ENCODE measurements at regions not wholly inside any gene's neighbourhood (a gene's known extent, or its start where the extent isn't known, plus 50 kb on each side); places are given as distances from the start of the nearest gene placed in this dataset.
"Not testable (repeated sequence)": the region's sequence is repeated elsewhere in the genome, so short reads cannot be mapped to it uniquely, and the experiment has no call there.

DNA sequence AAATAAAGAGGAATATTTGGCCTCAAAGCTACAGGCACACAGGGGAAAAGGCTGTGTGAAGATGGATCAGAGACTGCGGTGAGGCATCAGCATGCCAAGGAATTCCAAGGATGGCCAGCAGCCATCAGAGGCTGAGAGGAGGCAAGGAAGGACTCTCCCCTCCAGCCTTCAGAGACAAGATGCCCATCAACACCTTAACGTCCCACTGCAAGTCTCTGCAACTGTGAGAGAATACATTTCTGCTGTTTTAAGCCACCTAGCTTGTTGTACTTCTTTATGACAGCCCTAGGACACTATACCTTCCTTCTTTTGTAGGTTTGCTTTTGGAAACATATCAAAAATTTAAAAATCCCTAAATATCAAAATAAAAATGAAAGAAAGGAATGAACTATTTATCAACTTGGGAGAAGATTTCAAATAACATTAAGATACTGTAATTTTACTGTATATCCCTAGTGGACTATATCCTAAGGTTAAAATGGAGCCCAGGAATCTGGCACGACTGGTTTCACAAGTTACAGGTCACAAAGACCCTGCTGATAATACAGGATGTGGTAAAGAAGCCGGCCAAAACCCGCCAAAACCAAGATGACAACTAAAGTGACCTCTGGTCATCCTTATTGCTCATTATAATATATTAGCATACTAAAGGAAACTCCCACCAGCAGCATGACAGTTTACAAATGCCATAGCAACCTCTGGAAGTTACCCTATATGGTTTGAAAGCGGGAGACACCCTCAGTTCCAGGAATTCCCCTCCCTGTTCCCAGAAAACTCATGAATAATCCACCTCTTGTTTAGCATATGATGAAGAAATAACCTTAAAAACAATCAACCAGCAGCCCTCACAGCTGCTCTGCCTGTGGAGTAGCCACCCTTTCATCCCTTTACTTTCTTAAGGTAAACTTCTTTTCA, 185.2 kb downstream of the AVL9 start:
- DNase-seq = no peak

DNA sequence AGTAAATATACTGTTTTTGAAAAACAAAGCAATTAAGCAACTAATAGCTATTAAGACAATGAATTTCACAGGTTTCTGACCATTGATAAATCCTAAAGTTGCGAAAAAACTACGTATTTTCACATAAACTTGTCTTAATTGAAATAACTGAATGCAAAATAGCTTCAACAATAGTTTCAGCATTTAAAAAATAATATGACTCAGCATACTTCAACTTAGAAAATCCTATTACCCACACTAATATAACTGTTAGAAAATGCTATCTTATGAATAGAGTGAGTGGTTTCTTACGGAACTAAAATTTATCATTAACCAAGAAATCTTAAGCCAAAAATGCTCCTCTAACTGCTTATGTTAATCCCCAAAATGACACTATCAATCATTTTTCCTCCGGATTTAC, 183.9 kb downstream of the AVL9 start:
- no peak for DNase-seq

DNA sequence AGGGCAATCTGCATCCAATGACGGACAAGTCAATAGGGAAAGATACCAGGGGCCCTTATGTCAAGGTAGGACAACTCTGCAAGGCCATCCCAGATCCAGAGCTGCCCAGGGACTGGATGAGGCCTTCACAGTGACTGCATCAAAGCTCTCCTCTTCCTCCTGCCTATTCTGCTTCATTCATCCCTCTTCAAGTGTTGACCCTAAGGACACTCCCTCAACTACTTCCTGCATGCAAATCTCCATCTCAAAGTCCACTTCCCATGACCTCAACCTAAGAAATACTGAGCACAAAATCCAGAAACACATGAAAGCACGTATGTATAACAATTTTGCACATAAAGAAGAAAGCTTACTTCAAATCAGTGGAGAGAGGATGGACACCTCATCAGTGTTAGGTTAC, 182.3 kb downstream of the AVL9 start:
- DNase-seq = no peak

DNA sequence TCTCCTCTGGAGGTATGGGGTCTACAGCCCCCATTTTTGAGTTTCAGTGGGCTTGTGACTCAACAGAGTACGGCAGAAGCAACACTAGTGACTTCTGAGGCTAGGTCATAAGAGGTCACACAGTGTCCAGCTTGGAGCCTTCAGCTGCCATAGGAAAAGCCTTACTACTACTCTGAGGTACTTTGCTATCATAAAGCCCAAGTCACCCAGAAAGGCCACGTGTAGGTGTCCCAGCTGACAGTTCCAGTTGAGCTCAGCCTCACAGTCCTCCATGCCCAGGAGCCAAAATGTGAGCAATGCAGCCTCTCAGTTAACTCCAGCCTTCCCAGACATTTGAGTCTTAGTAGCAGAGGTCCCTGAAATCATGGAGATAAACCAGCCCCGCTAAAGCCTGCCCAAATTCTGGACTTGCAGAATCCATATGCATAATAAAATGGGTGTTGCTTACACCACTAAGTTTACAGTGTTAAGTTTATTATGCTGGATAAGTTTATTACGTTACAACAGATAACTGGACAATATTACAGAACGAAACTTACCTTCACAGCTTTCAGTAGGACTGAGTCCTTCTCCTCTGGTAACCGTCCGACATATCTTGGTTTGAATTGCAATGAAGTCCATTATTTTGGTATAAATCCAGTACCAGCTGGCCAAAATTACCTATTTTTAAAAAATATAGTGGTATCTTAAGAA, 181.1 kb downstream of the AVL9 start:
- DNase-seq = no peak

DNA sequence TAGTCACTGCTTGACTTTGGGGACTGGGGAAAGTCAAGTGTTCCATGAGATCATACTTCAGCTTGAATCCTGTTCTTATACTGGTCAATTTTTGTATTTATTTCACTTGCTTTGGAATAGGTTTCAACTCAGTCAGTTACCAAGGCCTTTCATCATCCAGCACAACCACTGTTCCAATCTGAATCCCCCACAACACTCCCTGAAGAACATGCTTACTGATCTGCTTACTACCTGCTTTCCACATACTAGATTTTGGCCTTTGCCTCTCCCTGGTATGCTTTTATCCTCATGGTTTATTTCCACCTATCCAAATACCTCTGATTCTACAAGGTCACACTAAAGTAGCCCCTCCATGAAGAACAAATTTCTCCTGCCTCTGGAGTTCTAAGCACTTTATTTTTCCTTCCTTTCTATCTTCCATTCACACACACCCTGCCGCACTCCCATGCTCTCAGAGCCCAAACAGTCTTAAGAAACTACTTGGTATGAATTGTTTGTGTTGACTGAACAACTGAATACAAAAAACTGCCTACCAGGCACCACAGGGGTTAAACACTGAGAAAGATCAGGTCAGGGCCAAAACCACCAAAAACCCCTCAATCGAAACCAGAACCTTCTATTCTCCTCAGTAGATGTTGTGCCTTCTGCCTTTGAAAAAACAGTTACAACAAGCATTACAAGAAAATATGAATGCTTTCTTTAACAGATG, 178.1 kb downstream of the AVL9 start:
- DNase-seq = no peak

DNA sequence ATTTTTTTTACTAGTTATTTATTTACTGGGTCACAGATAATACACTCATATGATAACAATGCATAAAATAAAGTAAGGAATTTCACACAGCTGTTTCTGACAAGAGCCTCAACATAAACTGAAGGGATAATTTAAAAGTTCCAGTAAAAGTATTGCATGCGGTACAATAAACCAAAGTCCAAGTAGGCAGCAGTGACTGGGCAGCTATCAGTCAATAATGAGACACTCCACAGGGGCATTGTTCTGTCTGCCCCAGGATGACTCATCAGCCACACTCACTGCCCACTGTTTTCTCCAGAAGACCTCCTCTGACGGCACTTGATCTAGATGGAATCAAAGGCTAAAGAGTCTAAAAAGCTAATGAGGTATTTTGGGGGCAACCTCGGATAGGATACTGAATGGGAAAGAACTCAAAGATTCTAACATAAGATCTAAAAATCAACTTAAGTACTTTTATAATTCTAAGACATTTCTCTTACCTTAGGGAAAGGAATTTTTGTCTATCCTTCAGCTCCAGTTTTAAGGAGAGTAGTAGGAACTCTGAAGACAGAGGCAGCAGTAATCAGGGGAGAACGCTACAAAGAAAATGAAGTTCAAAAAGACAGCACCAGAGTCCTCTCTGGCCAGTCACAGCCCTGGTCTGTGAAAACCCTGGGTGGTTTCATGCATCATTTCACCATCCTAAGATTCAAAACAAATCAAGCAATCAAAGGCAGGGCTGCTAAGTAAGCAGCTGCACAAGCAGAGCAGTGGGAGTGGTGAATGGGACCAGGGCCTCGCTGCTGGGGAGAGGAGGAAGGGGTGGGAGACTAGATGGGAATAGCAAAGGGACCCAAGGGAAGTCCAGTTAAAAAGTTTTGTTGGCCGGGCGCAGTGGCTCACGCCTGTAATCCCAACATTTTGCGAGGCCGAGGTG, 175.1 kb downstream of the AVL9 start:
- DNase-seq = no peak

DNA sequence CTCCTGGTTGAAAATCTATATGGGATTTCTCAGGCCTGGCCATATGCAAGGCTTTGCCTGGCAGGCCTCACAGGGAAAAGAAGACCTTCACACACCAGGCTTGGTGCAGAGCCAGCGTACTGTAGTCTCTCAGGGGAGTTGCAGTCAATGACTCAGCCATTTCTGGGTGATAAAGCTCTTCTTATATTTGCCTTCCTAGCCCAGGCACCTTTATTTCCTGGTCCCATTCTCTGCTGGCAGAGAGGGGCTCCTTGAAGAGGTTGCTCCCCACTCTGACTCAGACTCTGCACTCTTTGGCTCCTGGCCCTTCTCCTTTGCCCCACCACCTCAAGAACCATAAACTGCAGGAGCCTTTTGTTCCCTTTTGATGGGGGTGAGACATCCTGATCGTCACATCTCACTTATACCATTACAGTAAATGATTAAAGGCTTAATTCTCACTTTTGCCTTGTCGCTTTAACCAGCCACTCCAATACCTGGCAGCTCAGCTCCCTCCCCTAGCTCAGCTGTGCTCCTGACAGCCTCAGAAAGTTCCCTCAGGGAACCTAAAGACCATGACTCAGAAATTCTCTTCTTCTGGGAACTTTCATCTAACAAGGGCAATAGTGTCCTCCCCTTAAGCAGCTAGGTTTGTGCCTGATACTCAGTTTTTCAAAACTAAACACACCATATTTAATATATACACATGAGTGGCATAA, 174.0 kb downstream of the AVL9 start:
- not testable (repeated sequence) for DNase-seq

DNA sequence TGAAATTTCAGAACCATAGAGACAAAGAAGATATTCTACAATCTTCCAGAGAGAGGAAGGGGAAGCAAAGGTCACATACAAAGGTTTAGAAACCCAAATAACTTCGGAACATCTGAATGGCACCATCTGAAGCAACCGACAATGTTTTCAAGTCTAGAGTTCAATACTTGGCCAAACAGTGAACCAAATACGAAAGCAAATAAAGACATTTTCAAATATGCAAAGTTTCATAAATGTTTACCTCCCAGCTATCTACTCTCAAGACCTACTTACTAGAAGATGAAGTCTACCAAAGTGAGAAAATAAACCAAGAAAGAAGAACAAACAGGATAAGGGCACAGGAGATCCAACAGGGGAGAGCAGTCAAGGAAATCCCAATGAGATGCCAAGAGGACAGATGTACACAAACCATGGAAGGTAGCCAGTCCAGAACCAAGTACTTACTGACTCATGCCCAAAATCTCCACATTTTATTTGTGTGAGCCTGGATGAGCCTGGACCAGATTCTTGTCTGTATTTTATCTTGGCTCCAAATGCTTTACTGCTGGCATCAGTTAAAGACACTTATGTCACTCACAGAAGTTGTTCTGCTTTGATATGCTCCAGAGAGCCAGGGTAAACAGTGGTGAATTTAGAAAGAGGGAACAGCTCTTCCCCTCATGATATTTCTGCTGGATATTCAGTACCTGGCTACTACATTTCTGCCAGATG, 173.3 kb downstream of the AVL9 start:
- DNase-seq = not testable (repeated sequence)

DNA sequence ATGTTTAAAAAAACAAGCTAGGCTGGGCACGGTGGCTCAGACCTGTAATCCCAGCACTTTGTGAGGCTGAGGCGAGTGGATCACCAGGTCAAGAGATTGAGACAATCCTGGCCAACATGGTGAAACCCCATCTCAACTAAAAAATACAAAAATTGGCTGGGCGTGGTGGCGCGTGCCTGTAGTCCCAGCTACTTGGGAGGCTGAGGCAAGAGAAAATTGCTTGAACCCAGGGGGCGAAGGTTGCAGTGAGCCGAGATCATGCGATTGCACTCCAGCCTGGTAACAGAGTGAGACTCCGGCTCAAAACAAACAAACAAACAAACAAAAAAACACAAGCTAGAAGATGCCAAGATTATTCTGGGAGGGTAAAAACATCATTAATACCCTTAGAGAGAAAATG, 172.3 kb downstream of the AVL9 start:
- DNase-seq = not testable (repeated sequence)

DNA sequence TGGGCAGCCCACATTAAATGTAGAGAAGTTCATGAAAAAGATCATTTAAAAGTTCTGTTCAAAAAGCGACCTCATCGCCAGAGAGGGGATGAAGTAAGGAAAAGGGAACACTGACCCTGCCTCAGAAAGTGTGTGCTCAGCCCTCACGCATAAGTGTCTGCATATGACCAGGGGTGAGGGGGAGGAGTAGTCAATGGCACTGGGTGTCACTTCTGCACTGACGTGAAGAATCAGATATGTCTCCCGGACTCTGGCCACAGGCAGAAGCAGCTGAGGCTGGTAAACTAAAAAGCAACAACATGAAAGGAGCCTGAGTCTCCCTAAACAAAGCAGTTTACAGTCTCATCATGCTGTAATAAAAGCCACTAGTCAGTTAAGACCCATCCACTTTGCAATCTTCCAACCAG, 168.5 kb downstream of the AVL9 start:
- DNase-seq = not testable (repeated sequence)

DNA sequence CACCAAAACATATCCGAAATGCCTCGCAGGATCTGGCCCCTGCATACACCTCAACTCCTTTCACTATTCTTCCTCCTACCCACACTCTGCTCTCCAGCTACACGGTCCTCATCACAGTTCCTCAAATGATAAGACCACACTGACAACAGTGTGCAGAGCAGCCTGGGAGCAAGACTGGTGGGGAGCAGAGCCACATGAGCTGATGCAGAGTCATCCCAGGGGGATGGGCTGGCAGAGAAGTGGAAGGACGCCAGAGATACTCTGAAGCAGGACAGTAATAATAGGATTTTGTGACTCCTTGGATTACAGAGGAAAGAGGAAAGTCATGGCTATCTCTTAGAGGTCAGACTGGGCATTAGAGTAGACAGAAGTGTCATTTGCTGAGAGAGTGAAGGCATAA, 167.2 kb downstream of the AVL9 start:
- not testable (repeated sequence) for DNase-seq

DNA sequence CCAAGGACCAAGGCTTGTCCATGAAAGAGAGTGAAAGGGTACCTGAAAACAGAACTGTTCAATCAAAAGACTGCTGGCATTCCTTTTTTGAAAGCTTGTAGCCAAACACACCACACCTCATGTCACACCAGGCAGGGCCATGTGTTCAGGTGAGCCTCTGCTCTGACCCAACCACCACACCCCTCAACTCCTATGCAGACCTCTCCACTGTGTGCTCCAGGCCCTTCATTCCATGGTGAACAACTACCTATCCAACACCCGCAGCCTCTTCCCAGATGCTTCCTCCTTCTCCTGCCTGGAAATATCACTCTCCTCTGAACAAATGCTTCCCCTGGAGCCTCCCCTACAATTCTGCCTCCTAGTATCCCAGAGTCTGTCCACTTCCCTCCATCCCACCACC, 166.6 kb downstream of the AVL9 start:
- DNase-seq = no peak

DNA sequence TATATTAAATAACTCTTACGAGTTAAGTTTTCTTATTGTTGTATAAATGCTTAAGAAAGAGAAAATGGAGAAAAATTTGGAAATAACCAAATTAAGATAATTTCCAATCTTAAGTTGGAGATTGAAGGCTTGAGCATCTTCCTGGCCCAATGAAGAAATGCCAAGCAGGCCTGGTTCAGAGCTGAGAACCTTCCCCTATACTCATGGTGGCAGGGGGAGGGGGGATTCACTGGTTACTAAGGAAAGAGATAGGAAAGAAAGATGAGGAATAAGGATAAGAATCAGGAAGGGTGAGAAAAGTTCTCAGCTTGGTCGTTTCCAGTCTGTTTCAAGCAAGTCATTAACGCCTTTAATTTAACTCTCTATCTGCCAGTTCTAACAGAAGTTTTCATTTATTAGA, 166.2 kb downstream of the AVL9 start:
- DNase-seq = no peak

DNA sequence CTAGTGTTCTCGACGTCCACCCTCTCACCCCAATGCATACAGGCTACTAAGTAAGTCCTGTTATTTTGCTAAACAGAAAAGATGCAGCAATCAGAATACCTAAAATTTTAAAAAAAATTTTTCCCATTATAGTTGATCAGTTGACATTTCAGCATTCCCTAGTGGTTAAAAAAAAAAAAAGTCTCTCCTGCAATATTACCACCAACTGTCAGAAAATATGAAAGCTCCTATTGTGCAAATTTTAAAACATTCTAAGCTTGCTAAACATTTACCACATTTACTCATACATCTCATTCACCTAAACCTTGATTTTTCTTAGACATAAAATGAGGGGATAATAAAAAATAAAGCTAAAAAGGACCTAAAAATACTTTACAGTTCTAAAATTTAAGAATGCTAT, 165.6 kb downstream of the AVL9 start:
- no peak for DNase-seq

DNA sequence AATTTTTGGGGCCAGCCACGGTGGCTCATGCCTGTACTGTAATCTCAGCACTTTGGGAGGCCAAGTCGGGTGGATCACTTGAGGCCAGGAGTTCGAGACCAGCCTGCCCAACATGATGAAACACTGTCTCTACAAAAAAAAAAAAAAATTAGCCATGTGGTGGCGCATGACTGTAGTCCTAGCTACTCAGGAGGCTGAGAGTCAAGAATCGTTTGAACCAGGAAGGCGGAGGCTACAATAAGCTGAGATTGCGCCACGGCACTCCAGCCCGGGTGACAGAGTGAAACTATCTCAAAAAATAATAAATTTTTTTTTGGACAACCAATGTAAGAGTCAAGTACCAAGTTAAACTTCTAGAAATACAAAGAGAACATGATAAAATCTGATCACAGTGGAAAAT, 164.6 kb downstream of the AVL9 start:
- DNase-seq = no peak

DNA sequence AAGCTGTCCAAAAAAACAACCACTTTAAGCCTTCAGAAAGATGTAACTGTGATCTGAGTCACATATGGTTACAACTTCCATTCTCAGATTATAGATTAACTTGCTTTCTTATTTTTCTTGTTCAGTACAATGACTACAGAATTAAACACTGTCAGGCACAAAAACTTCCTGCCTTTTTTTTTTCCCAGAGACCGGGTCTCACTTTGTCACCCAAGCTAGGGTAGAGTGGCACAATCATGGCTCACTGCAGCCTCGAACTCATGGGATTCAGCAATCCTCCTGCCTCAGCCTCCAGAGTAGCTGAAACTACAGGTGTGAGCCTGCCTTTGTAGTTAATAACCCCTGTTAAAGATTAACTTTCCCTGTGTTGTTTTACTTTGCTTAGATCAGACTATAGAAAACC, 163.2 kb downstream of the AVL9 start:
- DNase-seq = no peak

DNA sequence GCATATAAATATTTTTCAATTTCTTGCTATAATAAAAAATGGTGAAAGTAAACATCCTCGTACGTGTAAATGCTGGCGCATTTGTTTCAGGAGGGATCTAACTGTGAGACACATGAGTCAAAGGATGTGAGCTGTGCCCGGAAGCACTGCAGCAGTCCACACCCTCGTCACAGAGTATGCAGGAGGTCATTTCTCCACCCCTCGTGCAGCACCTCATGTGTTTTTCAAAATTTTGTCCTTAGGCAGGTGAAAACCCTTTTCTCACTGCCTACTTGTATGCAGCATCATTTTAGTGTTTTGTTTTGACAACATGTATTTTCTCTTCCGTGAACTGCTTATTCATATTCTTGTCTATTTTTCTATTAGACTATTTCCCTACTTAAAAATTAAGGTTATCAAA, 162.7 kb downstream of the AVL9 start:
- no peak for DNase-seq

DNA sequence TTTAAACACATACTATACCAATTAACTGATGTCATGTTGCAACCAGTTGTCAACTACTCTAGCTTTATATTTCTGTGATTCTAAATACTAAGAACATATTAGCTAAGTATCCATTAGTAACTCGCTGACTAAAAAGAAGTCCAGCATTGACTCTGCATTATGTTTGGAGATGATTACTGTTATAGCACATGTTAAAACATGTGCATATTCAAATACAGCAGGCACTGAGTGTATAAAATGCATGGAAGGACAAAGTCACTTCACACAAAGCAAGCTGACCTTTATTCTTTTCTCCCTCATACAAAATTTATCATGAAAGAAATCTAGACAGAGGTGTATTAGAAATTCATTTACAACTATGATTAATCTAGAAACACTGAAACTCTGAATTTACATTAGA, 159.3 kb downstream of the AVL9 start:
- not testable (repeated sequence) for DNase-seq

DNA sequence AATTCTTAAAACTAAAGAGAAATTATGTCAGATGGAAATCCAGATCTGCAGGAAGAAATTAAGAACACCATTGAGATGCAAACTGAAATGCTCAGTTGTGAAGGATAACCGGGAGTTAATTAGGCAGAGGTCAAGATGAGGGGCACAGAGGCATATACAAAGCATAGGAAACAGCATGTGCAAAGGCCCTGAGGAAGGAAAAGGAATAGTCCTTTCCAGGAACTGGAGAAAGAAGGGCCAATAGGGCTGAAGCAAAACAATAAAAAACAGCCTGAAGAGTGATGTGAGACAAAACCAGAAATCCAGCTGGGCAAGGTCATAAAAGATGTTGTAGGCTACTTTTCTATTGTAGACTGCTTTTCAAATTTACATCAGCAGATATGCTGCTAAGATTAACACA, 155.1 kb downstream of the AVL9 start:
- not testable (repeated sequence) for DNase-seq

DNA sequence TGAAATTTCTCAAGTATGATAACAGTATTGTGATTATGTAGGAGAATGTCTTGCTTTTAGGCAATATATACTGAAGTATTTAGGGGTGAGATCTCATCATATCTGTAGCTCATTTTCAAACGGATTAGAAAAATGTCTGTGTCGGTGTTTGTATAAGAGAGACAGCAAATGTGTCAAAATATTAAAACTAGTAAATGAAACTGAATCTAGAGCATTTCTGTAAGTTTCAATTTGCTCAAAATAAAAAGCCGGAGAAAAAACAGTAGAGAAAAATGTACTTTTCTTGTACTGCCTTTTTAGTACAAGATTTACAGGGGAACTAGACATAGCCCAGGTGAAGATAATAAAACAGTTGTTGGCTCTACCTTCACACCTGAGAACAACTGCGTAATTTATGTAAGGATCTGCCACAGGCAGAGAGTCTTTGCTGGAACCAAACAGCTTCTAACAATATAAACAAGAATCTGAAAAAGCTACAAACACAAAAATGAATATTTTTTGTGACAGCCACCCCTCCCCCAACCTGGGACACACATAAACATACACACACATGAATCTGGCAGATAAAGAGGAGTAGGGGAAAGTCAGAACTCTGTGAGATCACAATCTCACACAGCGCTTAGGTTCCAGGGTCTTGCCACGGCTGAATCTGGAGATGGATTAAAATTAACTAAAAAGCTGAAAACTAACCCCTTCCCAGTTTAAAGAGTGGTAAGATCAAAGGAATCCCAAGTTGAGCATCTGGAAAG, 153.3 kb downstream of the AVL9 start:
- DNase-seq = no peak
